ENCODE measurements at regions not wholly inside any gene's neighbourhood (a gene's known extent, or its start where the extent isn't known, plus 50 kb on each side); places are given as distances from the start of the nearest gene placed in this dataset.

- DNase-seq (ENCODE audit: low read depth), result no peak
- no peak for TF ChIP-seq CTCF (IDR thresholded peaks at IDR 0.05; ENCODE audit: insufficient read depth, low read length, poor library complexity, severe bottlenecking)
- Histone ChIP-seq H3K36me3 (ENCODE audit: control insufficient read depth, insufficient read depth, low read length) (no peaks in the 10 kb centered on the region), H3K27me3 (ENCODE audit: control insufficient read depth, insufficient read depth, low read length) (no peaks in the 10 kb centered on the region), H3K4me3 (ENCODE audit: low read depth, low read length) (no peak overlapping the region)
Measured at GRCh38 chr9:2243666-2244555, 228.8 kb downstream of the SMARCA2 start.

- no peak overlapping the region for H3K4me3 ChIP-seq (ENCODE audit: low read depth, low read length)
- DNase-seq (ENCODE audit: low read depth), result no peak
- H3K36me3 ChIP-seq (ENCODE audit: control insufficient read depth, insufficient read depth, low read length), result no peaks in the 10 kb centered on the region
- TF ChIP-seq CTCF (IDR thresholded peaks at IDR 0.05; ENCODE audit: insufficient read depth, low read length, poor library complexity, severe bottlenecking), result no peak
- H3K27me3 ChIP-seq (ENCODE audit: control insufficient read depth, insufficient read depth, low read length), result no peaks in the 10 kb centered on the region
Measured at GRCh38 chr9:2247340-2247739, 232.2 kb downstream of the SMARCA2 start.

- no peak overlapping the region for H3K4me3 ChIP-seq (ENCODE audit: low read depth, low read length)
- H3K27me3 ChIP-seq (ENCODE audit: control insufficient read depth, insufficient read depth, low read length), result no peaks in the 10 kb centered on the region
- no peaks in the 10 kb centered on the region for H3K36me3 ChIP-seq (ENCODE audit: control insufficient read depth, insufficient read depth, low read length)
- TF ChIP-seq CTCF (IDR thresholded peaks at IDR 0.05; ENCODE audit: insufficient read depth, low read length, poor library complexity, severe bottlenecking), result no peak
- no peak for DNase-seq (ENCODE audit: low read depth)
Measured at GRCh38 chr9:2248768-2249265, 233.7 kb downstream of the SMARCA2 start.

GRCh38 chr9:2253636-2254580 is 238.8 kb downstream of the SMARCA2 start:
- no peak for DNase-seq (ENCODE audit: low read depth)
- H3K4me3 ChIP-seq (ENCODE audit: low read depth, low read length), result no peak overlapping the region
- H3K27me3 ChIP-seq (ENCODE audit: control insufficient read depth, insufficient read depth, low read length), result no peaks in the 10 kb centered on the region
- no peak for TF ChIP-seq CTCF (IDR thresholded peaks at IDR 0.05; ENCODE audit: insufficient read depth, low read length, poor library complexity, severe bottlenecking)
- no peaks in the 10 kb centered on the region for H3K36me3 ChIP-seq (ENCODE audit: control insufficient read depth, insufficient read depth, low read length)

GRCh38 chr9:2255128-2255527 is 240.0 kb downstream of the SMARCA2 start:
- TF ChIP-seq CTCF (IDR thresholded peaks at IDR 0.05; ENCODE audit: insufficient read depth, low read length, poor library complexity, severe bottlenecking), result no peak
- Histone ChIP-seq H3K4me3 (ENCODE audit: low read depth, low read length) (no peak overlapping the region), H3K36me3 (ENCODE audit: control insufficient read depth, insufficient read depth, low read length) (no peaks in the 10 kb centered on the region), H3K27me3 (ENCODE audit: control insufficient read depth, insufficient read depth, low read length) (no peaks in the 10 kb centered on the region)
- no peak for DNase-seq (ENCODE audit: low read depth)
